ENCODE measurements at regions not wholly inside any gene's neighbourhood (a gene's known extent, or its start where the extent isn't known, plus 50 kb on each side); places are given as distances from the start of the nearest gene placed in this dataset.

GRCh38 chr1:198842686-198843085 lies 203.8 kb downstream of the PTPRC start (continued):
- TF ChIP-seq HMGXB4 (CRISPR knock-in tag; IDR thresholded peaks at IDR 0.05; ENCODE audit: borderline replicate concordance in 1 of 2, low read depth in 1 of 2) (no peak), SP4 (CRISPR knock-in tag; IDR thresholded peaks at IDR 0.05) (no peak), NR1H2 (CRISPR knock-in tag; IDR thresholded peaks at IDR 0.05; ENCODE audit: borderline replicate concordance, low read depth) (no peak), ZNF674 (CRISPR knock-in tag; IDR thresholded peaks at IDR 0.05; ENCODE audit: low read depth) (no peak), ZNF354B (CRISPR knock-in tag; IDR thresholded peaks at IDR 0.05) (no peak)

DNA sequence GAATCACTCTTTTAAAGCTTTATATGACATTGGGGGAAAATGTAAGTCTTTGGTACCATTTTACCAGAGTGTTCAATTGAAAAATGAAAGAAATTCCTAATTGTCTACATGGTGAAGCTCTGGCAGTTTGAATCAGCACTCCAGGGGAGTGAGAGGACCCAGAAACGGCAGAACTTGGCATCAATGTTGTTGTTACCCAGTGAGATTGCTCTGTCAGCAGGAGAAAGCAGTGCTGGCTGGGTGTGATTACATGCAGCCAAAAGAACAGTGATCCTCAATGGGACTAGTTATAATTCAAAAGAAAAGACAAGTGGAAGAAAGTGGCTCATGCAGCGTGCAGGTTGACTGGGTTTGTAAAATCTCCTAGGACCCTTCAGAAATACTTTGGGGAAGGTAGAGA lies 206.4 kb downstream of the PTPRC start:
- no peaks in the 10 kb centered on the region for H3K79me2 ChIP-seq (ENCODE audit: insufficient read depth, low read length)
- ChIA-PET CTCF (ENCODE audit: low intra/inter-chr PET ratio, low total read pairs) (no interaction called here), POLR2A (no interaction called here)
- no peaks in the 10 kb centered on the region for H4K20me1 ChIP-seq (ENCODE audit: insufficient read depth, low read length)
- no peak overlapping the region for H3K27ac ChIP-seq (ENCODE audit: extremely low read length, insufficient read depth, low read length)
- no peaks in the 10 kb centered on the region for H3K36me3 ChIP-seq (replicated peaks in 1 of 2; ENCODE audit: control insufficient read depth in 1 of 2, insufficient read depth in 2 of 2, low read length in 2 of 2)
- no peak for TF ChIP-seq AGO1 (IDR thresholded peaks at IDR 0.05; ENCODE audit: low read depth, low read length, poor library complexity, severe bottlenecking)
- TF ChIP-seq, protein P1, sequence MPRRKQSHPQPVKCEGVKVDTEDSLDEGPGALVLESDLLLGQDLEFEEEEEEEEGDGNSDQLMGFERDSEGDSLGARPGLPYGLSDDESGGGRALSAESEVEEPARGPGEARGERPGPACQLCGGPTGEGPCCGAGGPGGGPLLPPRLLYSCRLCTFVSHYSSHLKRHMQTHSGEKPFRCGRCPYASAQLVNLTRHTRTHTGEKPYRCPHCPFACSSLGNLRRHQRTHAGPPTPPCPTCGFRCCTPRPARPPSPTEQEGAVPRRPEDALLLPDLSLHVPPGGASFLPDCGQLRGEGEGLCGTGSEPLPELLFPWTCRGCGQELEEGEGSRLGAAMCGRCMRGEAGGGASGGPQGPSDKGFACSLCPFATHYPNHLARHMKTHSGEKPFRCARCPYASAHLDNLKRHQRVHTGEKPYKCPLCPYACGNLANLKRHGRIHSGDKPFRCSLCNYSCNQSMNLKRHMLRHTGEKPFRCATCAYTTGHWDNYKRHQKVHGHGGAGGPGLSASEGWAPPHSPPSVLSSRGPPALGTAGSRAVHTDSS (CRISPR knock-in tag; conservative IDR thresholded peaks at IDR 0.05) = no peak
- no peak for TF ChIP-seq ZNF121 (CRISPR knock-in tag; IDR thresholded peaks at IDR 0.05)
- TF ChIP-seq ZNF232 (CRISPR knock-in tag; IDR thresholded peaks at IDR 0.05; ENCODE audit: borderline replicate concordance) = no peak
- no peak for TF ChIP-seq RXRB (CRISPR knock-in tag; IDR thresholded peaks at IDR 0.05; ENCODE audit: borderline replicate concordance)
- no peak for TF ChIP-seq ZNF235 (CRISPR knock-in tag; IDR thresholded peaks at IDR 0.05; ENCODE audit: borderline replicate concordance)
- TF ChIP-seq, protein P2, sequence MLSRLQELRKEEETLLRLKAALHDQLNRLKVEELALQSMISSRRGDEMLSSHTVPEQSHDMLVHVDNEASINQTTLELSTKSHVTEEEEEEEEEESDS (CRISPR knock-in tag; IDR thresholded peaks at IDR 0.05; ENCODE audit: borderline replicate concordance) = no peak
- no peak for TF ChIP-seq ZC3H13 (CRISPR knock-in tag; IDR thresholded peaks at IDR 0.05)
- TF ChIP-seq SETDB1 (CRISPR knock-in tag; IDR thresholded peaks at IDR 0.05; ENCODE audit: borderline replicate concordance) = no peak
- intact Hi-C loops (cut with micrococcal nuclease; ENCODE audit: unreplicated experiment) = no loop called here
- H2AFZ ChIP-seq (ENCODE audit: low read length) = no peak overlapping the region
- H3K4me3 ChIP-seq (replicated peaks in 1 of 3; ENCODE audit: insufficient read depth in 1 of 3, low read depth in 2 of 3, low read length in 3 of 3) = no peak overlapping the region
- H3K27me3 ChIP-seq (ENCODE audit: control insufficient read depth in 1 of 2, insufficient read depth in 2 of 2, low read length in 2 of 2) = no peaks in the 10 kb centered on the region
- H3K4me2 ChIP-seq (ENCODE audit: low read depth, low read length) = no peak overlapping the region
- H3K9me3 ChIP-seq (ENCODE audit: low read length) = peaks cover 23% of the 10 kb centered on the region
- no peaks in the 10 kb centered on the region for H3K4me1 ChIP-seq (ENCODE audit: insufficient read depth, low read length)
- no peak for ATAC-seq
- in situ Hi-C loops (cut with HindIII; ENCODE audit: extremely low pct_ligation_motif_present, low pct_unique_long_range_greater_than_20kb) = no loop called here
- H3K9ac ChIP-seq (ENCODE audit: insufficient read depth, low read depth, low read length) = no peak overlapping the region
- no peak for DNase-seq (ENCODE audit: low spot score)
- FAIRE-seq = no peak
- WGBS (ENCODE audit: low lambda C conversion rate) = 64% methylated on average over 2 of the region's 2 CpGs
- no TSS peak for BruUV-seq (replicated peaks)
